ENCODE measurements at regions not wholly inside any gene's neighbourhood (a gene's known extent, or its start where the extent isn't known, plus 50 kb on each side); places are given as distances from the start of the nearest gene placed in this dataset.

DNA sequence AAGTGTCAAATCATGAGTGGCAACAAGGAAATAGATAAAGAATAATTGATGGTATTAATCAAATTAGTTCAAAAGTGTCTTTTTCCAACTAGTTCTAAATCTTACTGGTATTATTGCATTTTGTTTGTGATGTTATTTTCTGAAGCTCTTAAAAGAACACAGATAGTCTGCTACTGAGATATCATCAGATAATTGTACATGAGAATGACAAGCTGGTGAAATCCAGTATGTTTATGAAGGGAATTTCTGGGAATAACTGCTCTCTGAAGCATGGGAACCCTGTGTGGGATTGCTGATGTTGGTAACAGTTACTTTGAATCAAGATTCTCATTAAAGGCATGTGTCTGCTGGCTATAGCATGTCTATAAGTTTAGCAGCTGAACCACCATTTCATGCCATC, 190.3 kb upstream of the CDIN1 start:
- TF ChIP-seq, protein P1, sequence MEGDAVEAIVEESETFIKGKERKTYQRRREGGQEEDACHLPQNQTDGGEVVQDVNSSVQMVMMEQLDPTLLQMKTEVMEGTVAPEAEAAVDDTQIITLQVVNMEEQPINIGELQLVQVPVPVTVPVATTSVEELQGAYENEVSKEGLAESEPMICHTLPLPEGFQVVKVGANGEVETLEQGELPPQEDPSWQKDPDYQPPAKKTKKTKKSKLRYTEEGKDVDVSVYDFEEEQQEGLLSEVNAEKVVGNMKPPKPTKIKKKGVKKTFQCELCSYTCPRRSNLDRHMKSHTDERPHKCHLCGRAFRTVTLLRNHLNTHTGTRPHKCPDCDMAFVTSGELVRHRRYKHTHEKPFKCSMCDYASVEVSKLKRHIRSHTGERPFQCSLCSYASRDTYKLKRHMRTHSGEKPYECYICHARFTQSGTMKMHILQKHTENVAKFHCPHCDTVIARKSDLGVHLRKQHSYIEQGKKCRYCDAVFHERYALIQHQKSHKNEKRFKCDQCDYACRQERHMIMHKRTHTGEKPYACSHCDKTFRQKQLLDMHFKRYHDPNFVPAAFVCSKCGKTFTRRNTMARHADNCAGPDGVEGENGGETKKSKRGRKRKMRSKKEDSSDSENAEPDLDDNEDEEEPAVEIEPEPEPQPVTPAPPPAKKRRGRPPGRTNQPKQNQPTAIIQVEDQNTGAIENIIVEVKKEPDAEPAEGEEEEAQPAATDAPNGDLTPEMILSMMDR (IDR thresholded peaks at IDR 0.05) = no peak
- no peak for TF ChIP-seq POLR2A (IDR thresholded peaks at IDR 0.05)

Measured in esophagus squamous epithelium (tissue), 4 donors.